Liver (tissue), 8 donors: ENCODE measurements at regions not wholly inside any gene's neighbourhood (a gene's known extent, or its start where the extent isn't known, plus 50 kb on each side); places are given as distances from the start of the nearest gene placed in this dataset.

Experiments
- DNase-seq: peaks from one replicate; pipeline ENCODE4 v3.0.0-alpha.2; 2017; ENCODE audit warnings: low spot score
- H3K27ac ChIP-seq, 2 donors: one replicate each; pipeline ENCODE4 v1.7.0; 2013; ENCODE audit warnings: inconsistent platforms in 2 of 2, low read length in 2 of 2, control low read depth in 1 of 2, low read depth in 1 of 2, mild to moderate bottlenecking in 1 of 2
- H3K27me3 ChIP-seq, 4 donors: one replicate each; pipeline versions ENCODE4 v1.6.1 to v1.7.0; 2013; ENCODE audit warnings: low read length in 3 of 4, inconsistent platforms in 1 of 4, mild to moderate bottlenecking in 1 of 4, moderate library complexity in 1 of 4; ENCODE audit not compliant: control insufficient read depth in 4 of 4, insufficient read depth in 4 of 4
- H3K36me3 ChIP-seq, 4 donors: one replicate each; pipeline versions ENCODE4 v1.6.1 to v1.7.0; 2013; ENCODE audit warnings: low read length in 3 of 4, mild to moderate bottlenecking in 3 of 4, low read depth in 1 of 4, moderate library complexity in 1 of 4; ENCODE audit not compliant: control insufficient read depth in 4 of 4, insufficient read depth in 3 of 4
- H3K4me1 ChIP-seq, 4 donors: one replicate each; pipeline versions ENCODE4 v1.6.1 to v1.7.0; 2013; ENCODE audit warnings: low read length in 3 of 4, mild to moderate bottlenecking in 3 of 4, moderate library complexity in 1 of 4; ENCODE audit not compliant: control insufficient read depth in 4 of 4, insufficient read depth in 4 of 4
- H3K4me3 ChIP-seq, 3 donors: one replicate each; pipeline versions ENCODE4 v1.6.1 to v1.7.0; 2013; ENCODE audit warnings: low read length in 3 of 3, control low read depth in 1 of 3, low read depth in 1 of 3, mild to moderate bottlenecking in 1 of 3
- H3K9ac ChIP-seq, 2 donors: one replicate each; pipeline ENCODE4 v1.7.0; 2013; ENCODE audit warnings: low read length in 2 of 2, mild to moderate bottlenecking in 2 of 2, moderate library complexity in 2 of 2, control low read depth in 1 of 2, low read depth in 1 of 2
- H3K9me3 ChIP-seq, 4 donors: one replicate each; pipeline versions ENCODE4 v1.6.1 to v1.7.0; 2013; ENCODE audit warnings: low read length in 3 of 4; ENCODE audit not compliant: control insufficient read depth in 4 of 4
- ATF3 ChIP-seq: IDR thresholded peaks from 2 replicates; pipeline ENCODE4 v1.6.1; 2016; ENCODE audit warnings: antibody characterized with exemption
- EGR1 ChIP-seq, 2 donors: IDR thresholded peaks; 2 replicates each; pipeline ENCODE4 v1.6.1; 2016 to 2018; ENCODE audit warnings: antibody characterized with exemption in 2 of 2, low read depth in 2 of 2
- FOXA1 ChIP-seq: IDR thresholded peaks from 2 replicates; pipeline ENCODE4 v1.6.1; 2016; ENCODE audit warnings: antibody characterized with exemption
- FOXA2 ChIP-seq: IDR thresholded peaks from 2 replicates; pipeline ENCODE4 v1.6.1; 2016; ENCODE audit warnings: antibody characterized with exemption
- GABPA ChIP-seq, 2 donors: IDR thresholded peaks in 1 of 2; conservative IDR thresholded peaks in 1 of 2; 2 replicates each; pipeline ENCODE4 v1.6.1; 2016; ENCODE audit warnings: antibody characterized with exemption in 2 of 2, mild to moderate bottlenecking in 1 of 2, moderate library complexity in 1 of 2
- HNF4A ChIP-seq, 2 donors: conservative IDR thresholded peaks; 2 replicates each; pipeline ENCODE4 v1.6.1; 2016; ENCODE audit warnings: antibody characterized with exemption in 2 of 2, mild to moderate bottlenecking in 2 of 2
- HNF4G ChIP-seq: IDR thresholded peaks from 2 replicates; pipeline ENCODE4 v1.6.1; 2016; ENCODE audit warnings: antibody characterized with exemption
- JUND ChIP-seq, 2 donors: IDR thresholded peaks; 2 replicates each; pipeline ENCODE4 v1.6.1; 2016; ENCODE audit warnings: antibody characterized with exemption in 2 of 2
- NR2F2 ChIP-seq: IDR thresholded peaks from 2 replicates; pipeline ENCODE4 v1.6.1; 2016; ENCODE audit warnings: antibody characterized with exemption
- RAD21 ChIP-seq, 2 donors: IDR thresholded peaks; 2 replicates each; pipeline ENCODE4 v1.6.1; 2016; ENCODE audit warnings: antibody characterized with exemption in 2 of 2, mild to moderate bottlenecking in 2 of 2
- REST ChIP-seq: IDR thresholded peaks from 2 replicates; pipeline ENCODE4 v1.6.1; 2016; ENCODE audit warnings: antibody characterized with exemption, mild to moderate bottlenecking
- RXRA ChIP-seq, 2 donors: IDR thresholded peaks; 2 replicates each; pipeline ENCODE4 v1.6.1; 2017 to 2018; ENCODE audit warnings: antibody characterized with exemption in 2 of 2, mild to moderate bottlenecking in 1 of 2
- SP1 ChIP-seq: IDR thresholded peaks from 2 replicates; pipeline ENCODE4 v1.6.1; 2018; ENCODE audit warnings: antibody characterized with exemption, mild to moderate bottlenecking
- YY1 ChIP-seq: IDR thresholded peaks from 2 replicates; pipeline ENCODE4 v1.6.1; 2016; ENCODE audit warnings: antibody characterized with exemption, mild to moderate bottlenecking
- WGBS: extraction: QIAGEN DNeasy Blood & Tissue Kit; methylation state at CpG from one replicate; pipeline ENCODE4 v1.1.7; 2013; 5-methylcytosine and 5-hydroxymethylcytosine counted together
- TF ChIP-seq, protein P1 (sequence below): IDR thresholded peaks from 2 replicates; pipeline ENCODE4 v1.6.1; 2016; ENCODE audit warnings: antibody characterized with exemption
- TF ChIP-seq, protein P2 (sequence below): IDR thresholded peaks from 2 replicates; pipeline ENCODE4 v1.6.1; 2016; ENCODE audit warnings: antibody characterized with exemption
- TF ChIP-seq, protein P3 (sequence below): fragments of 150-350 bp; IDR thresholded peaks from 2 replicates; pipeline ENCODE4 v1.5.1; 2017; ENCODE audit warnings: improper control_type of control experiment, low read depth, low read length; ENCODE audit not compliant: missing input control
- donor health status: healthy.
- donor health status: healthy.
- donor health status: healthy.
- donor health status: healthy.
- donor health status: healthy.

- TF ChIP-seq REST = no peak
- TF ChIP-seq FOXA2 = no peak
- no peak for TF ChIP-seq HNF4G
- TF ChIP-seq JUND (IDR thresholded peaks at IDR 0.05) = no peak
- no peak for TF ChIP-seq NR2F2
- TF ChIP-seq, protein P1, sequence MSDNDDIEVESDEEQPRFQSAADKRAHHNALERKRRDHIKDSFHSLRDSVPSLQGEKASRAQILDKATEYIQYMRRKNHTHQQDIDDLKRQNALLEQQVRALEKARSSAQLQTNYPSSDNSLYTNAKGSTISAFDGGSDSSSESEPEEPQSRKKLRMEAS = no peak
- TF ChIP-seq HNF4A (conservative IDR thresholded peaks at IDR 0.05) = no peak
- TF ChIP-seq FOXA1 = no peak
- no peak for TF ChIP-seq RAD21 (IDR thresholded peaks at IDR 0.05)
- no peak for TF ChIP-seq EGR1 (IDR thresholded peaks at IDR 0.05; ENCODE audit: low read depth in 2 of 2)
- no peak for TF ChIP-seq RXRA (IDR thresholded peaks at IDR 0.05)
- TF ChIP-seq, protein P2, sequence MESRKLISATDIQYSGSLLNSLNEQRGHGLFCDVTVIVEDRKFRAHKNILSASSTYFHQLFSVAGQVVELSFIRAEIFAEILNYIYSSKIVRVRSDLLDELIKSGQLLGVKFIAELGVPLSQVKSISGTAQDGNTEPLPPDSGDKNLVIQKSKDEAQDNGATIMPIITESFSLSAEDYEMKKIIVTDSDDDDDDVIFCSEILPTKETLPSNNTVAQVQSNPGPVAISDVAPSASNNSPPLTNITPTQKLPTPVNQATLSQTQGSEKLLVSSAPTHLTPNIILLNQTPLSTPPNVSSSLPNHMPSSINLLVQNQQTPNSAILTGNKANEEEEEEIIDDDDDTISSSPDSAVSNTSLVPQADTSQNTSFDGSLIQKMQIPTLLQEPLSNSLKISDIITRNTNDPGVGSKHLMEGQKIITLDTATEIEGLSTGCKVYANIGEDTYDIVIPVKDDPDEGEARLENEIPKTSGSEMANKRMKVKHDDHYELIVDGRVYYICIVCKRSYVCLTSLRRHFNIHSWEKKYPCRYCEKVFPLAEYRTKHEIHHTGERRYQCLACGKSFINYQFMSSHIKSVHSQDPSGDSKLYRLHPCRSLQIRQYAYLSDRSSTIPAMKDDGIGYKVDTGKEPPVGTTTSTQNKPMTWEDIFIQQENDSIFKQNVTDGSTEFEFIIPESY = no peak
- TF ChIP-seq, protein P3, sequence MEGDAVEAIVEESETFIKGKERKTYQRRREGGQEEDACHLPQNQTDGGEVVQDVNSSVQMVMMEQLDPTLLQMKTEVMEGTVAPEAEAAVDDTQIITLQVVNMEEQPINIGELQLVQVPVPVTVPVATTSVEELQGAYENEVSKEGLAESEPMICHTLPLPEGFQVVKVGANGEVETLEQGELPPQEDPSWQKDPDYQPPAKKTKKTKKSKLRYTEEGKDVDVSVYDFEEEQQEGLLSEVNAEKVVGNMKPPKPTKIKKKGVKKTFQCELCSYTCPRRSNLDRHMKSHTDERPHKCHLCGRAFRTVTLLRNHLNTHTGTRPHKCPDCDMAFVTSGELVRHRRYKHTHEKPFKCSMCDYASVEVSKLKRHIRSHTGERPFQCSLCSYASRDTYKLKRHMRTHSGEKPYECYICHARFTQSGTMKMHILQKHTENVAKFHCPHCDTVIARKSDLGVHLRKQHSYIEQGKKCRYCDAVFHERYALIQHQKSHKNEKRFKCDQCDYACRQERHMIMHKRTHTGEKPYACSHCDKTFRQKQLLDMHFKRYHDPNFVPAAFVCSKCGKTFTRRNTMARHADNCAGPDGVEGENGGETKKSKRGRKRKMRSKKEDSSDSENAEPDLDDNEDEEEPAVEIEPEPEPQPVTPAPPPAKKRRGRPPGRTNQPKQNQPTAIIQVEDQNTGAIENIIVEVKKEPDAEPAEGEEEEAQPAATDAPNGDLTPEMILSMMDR = no peak
- H3K27me3 ChIP-seq = peaks cover 0 to 3% (median 0%) of the 10 kb centered on the region in 4 donors
- DNase-seq = no peak
- no peak overlapping the region for H3K27ac ChIP-seq
- 79% methylated on average over 5 of the region's 5 CpGs for WGBS
- no peak overlapping the region for H3K4me3 ChIP-seq
- H3K9me3 ChIP-seq = peaks cover 0 to 3% (median 0%) of the 10 kb centered on the region in 4 donors
- no peak overlapping the region for H3K9ac ChIP-seq
- H3K36me3 ChIP-seq = no peaks in the 10 kb centered on the region
- H3K4me1 ChIP-seq = no peaks in the 10 kb centered on the region
Measured at GRCh38 chr12:107362960-107363359, 269.6 kb upstream of the CRY1 start.

GRCh38 chr12:107364875-107365518, 271.6 kb upstream of the CRY1 start:
- 65% methylated on average over 3 of the region's 3 CpGs for WGBS
- TF ChIP-seq RXRA (IDR thresholded peaks at IDR 0.05) (no peak), REST (no peak), HNF4A (conservative IDR thresholded peaks at IDR 0.05) (no peak), NR2F2 (no peak), JUND (IDR thresholded peaks at IDR 0.05) (no peak), GABPA (IDR thresholded peaks at IDR 0.05 in 1 of 2, conservative IDR thresholded peaks at IDR 0.05 in 1 of 2) (no peak), SP1 (no peak), EGR1 (IDR thresholded peaks at IDR 0.05; ENCODE audit: low read depth in 2 of 2) (no peak), YY1 (no peak), RAD21 (IDR thresholded peaks at IDR 0.05) (no peak), ATF3 (no peak), FOXA1 (no peak)
- TF ChIP-seq, protein P3 = no peak

More at GRCh38 chr12:107364875-107365518, 271.6 kb upstream of the CRY1 start:
- DNase-seq = no peak
- H3K9me3 ChIP-seq = peaks cover 0 to 3% (median 0%) of the 10 kb centered on the region in 4 donors
- no peaks in the 10 kb centered on the region for H3K4me1 ChIP-seq
- no peak overlapping the region for H3K9ac ChIP-seq
- no peaks in the 10 kb centered on the region for H3K36me3 ChIP-seq
- no peak overlapping the region for H3K4me3 ChIP-seq
- H3K27ac ChIP-seq = no peak overlapping the region
- H3K27me3 ChIP-seq = peaks cover 0 to 3% (median 0%) of the 10 kb centered on the region in 4 donors
